ENCODE measurements at regions not wholly inside any gene's neighbourhood (a gene's known extent, or its start where the extent isn't known, plus 50 kb on each side); places are given as distances from the start of the nearest gene placed in this dataset.

- no peak for DNase-seq (ENCODE audit: low read depth, low spot score)
- Histone ChIP-seq H3K9me3 (ENCODE audit: control insufficient read depth, insufficient read depth, low read depth, low read length) (no peaks in the 10 kb centered on the region), H3K27me3 (ENCODE audit: control insufficient read depth, insufficient read depth, low read length) (no peaks in the 10 kb centered on the region), H3K36me3 (ENCODE audit: control insufficient read depth, insufficient read depth, low read length) (no peaks in the 10 kb centered on the region), H3K27ac (ENCODE audit: low read length) (no peak overlapping the region), H3K4me1 (ENCODE audit: control insufficient read depth, insufficient read depth, low read length) (no peaks in the 10 kb centered on the region), H3K4me3 (ENCODE audit: low read depth in 2 of 2, low read length in 2 of 2) (no peak overlapping the region)
- CTCF ChIA-PET = no interaction called here
- BruUV-seq (replicated peaks) = no TSS peak
- no peak for ATAC-seq
- intact Hi-C loops (cut with micrococcal nuclease; ENCODE audit: unreplicated experiment) (no loop called here), in situ Hi-C loops (cut with HindIII; ENCODE audit: low pct_unique_long_range_greater_than_20kb, low sequenced_read_pairs) (no loop called here)
- POLR2A ChIA-PET = no interaction called here
- TF ChIP-seq SIN3A (IDR thresholded peaks at IDR 0.05; ENCODE audit: borderline replicate concordance, insufficient read depth, low read depth, low read length) = no peak
- no peak for TF ChIP-seq CTCF (IDR thresholded peaks at IDR 0.05)
- no peak for TF ChIP-seq TCF7L2 (IDR thresholded peaks at IDR 0.05; ENCODE audit: low read depth, low read length)
- no peak for TF ChIP-seq REST (IDR thresholded peaks at IDR 0.05; ENCODE audit: insufficient read depth in 1 of 2, low read depth in 2 of 2, low read length in 1 of 2)
- no peak for TF ChIP-seq POLR2AphosphoS5 (IDR thresholded peaks at IDR 0.05; ENCODE audit: low read depth, low read length)
Observed at GRCh38 chr3:153744889-153745288, 376.3 kb upstream of the ARHGEF26 start.

- Histone ChIP-seq H3K4me1 (ENCODE audit: control insufficient read depth, insufficient read depth, low read length) (no peaks in the 10 kb centered on the region), H3K4me3 (ENCODE audit: low read depth in 2 of 2, low read length in 2 of 2) (no peak overlapping the region), H3K36me3 (ENCODE audit: control insufficient read depth, insufficient read depth, low read length) (no peaks in the 10 kb centered on the region), H3K9me3 (ENCODE audit: control insufficient read depth, insufficient read depth, low read depth, low read length) (no peaks in the 10 kb centered on the region), H3K27ac (ENCODE audit: low read length) (no peak overlapping the region), H3K27me3 (ENCODE audit: control insufficient read depth, insufficient read depth, low read length) (no peaks in the 10 kb centered on the region)
- no peak for ATAC-seq
- no peak for TF ChIP-seq CTCF (IDR thresholded peaks at IDR 0.05)
- TF ChIP-seq TCF7L2 (IDR thresholded peaks at IDR 0.05; ENCODE audit: low read depth, low read length) = no peak
- TF ChIP-seq REST (IDR thresholded peaks at IDR 0.05; ENCODE audit: insufficient read depth in 1 of 2, low read depth in 2 of 2, low read length in 1 of 2) = no peak
- TF ChIP-seq POLR2AphosphoS5 (IDR thresholded peaks at IDR 0.05; ENCODE audit: low read depth, low read length) = no peak
- no peak for TF ChIP-seq SIN3A (IDR thresholded peaks at IDR 0.05; ENCODE audit: borderline replicate concordance, insufficient read depth, low read depth, low read length)
- in situ Hi-C loops (cut with HindIII; ENCODE audit: low pct_unique_long_range_greater_than_20kb, low sequenced_read_pairs) (no loop called here), intact Hi-C loops (cut with micrococcal nuclease; ENCODE audit: unreplicated experiment) (no loop called here)
- POLR2A ChIA-PET = no interaction called here
- no TSS peak for BruUV-seq (replicated peaks)
- no peak for DNase-seq (ENCODE audit: low read depth, low spot score)
- CTCF ChIA-PET = no interaction called here
Observed at GRCh38 chr3:153746211-153746610, 375.0 kb upstream of the ARHGEF26 start.

All from Panc1 (cell line).